H1 (cell line): ENCODE measurements at regions not wholly inside any gene's neighbourhood (a gene's known extent, or its start where the extent isn't known, plus 50 kb on each side); places are given as distances from the start of the nearest gene placed in this dataset.

Experiments used
- CTCF ChIA-PET: fragments of 300-600 bp; sonication (Branson Sonifier 250); formaldehyde crosslinking; loops from one replicate; lab custom pipeline; 2021; ENCODE audit not compliant: partially characterized antibody; lab: Charles Lee
- POLR2A ChIA-PET: fragments of 300-600 bp; sonication (Branson Sonifier 250); formaldehyde crosslinking; loops from one replicate; lab custom pipeline; 2021; ENCODE audit warnings: inconsistent platforms; ENCODE audit not compliant: partially characterized antibody; lab: Charles Lee
- DNase-seq, 2 experiments: peaks; one replicate each; pipeline versions ENCODE4 v3.0.0 to v3.0.0-alpha.2; 2010 to 2022; ENCODE audit warnings: low spot score in 2 of 2, low read depth in 1 of 2, mixed read lengths in 1 of 2
- FAIRE-seq: peaks from 2 replicates; lab custom pipeline; 2011; peaks lifted over from hg19 to GRCh38; lab: Jason Lieb, UNC
- H2AFZ ChIP-seq: 2 replicates; pipeline ENCODE4 v1.8.1; 2012; ENCODE audit warnings: low read length, inconsistent platforms
- H2AK5ac ChIP-seq: 2 replicates; pipeline ENCODE4 v1.6.1; 2013; ENCODE audit warnings: low read depth, low read length
- H2BK120ac ChIP-seq: replicated peaks from 2 replicates; pipeline ENCODE3; 2013; ENCODE audit warnings: low read depth, low read length, inconsistent platforms
- H2BK12ac ChIP-seq: 2 replicates; pipeline ENCODE4 v1.6.1; 2013; ENCODE audit warnings: low read depth, low read length
- H2BK15ac ChIP-seq: 2 replicates; pipeline ENCODE4 v1.6.1; 2013; ENCODE audit warnings: low read length
- H2BK20ac ChIP-seq: 2 replicates; pipeline ENCODE4 v1.6.1; 2013; ENCODE audit warnings: low read length
- H2BK5ac ChIP-seq: 2 replicates; pipeline ENCODE4 v1.6.1; 2013; ENCODE audit warnings: low read depth, low read length
- H3K14ac ChIP-seq: 2 replicates; pipeline ENCODE4 v1.6.1; 2013; ENCODE audit warnings: inconsistent platforms; ENCODE audit not compliant: insufficient read length
- H3K18ac ChIP-seq: 2 replicates; pipeline ENCODE4 v1.6.1; 2013; ENCODE audit warnings: low read length; ENCODE audit errors: extremely low read depth
- H3K23ac ChIP-seq: 2 replicates; pipeline ENCODE4 v1.6.1; 2013; ENCODE audit warnings: inconsistent platforms; ENCODE audit not compliant: insufficient read length
- H3K23me2 ChIP-seq: 2 replicates; pipeline ENCODE4 v1.6.1; 2013; ENCODE audit warnings: low read depth, low read length
- H3K27ac ChIP-seq: 2 replicates; pipeline ENCODE4 v1.6.1; 2011; ENCODE audit warnings: low read depth, low read length, inconsistent platforms
- H3K27me3 ChIP-seq, 4 experiments: replicated peaks in 1 of 4; 1 replicate in 1 of 4; 2 replicates in 3 of 4; pipeline versions ENCODE4 v1.6.1 to v1.8.1; 2011 to 2013; ENCODE audit warnings: low read length in 3 of 4, mild to moderate bottlenecking in 3 of 4, inconsistent platforms in 2 of 4, mixed read lengths in 2 of 4, moderate library complexity in 1 of 4; ENCODE audit not compliant: control insufficient read depth in 3 of 4, insufficient read depth in 3 of 4; ENCODE audit errors: extremely low read depth in 1 of 4
- H3K36me3 ChIP-seq, 4 experiments: 2 replicates each; pipeline versions ENCODE4 v1.6.1 to v1.8.1; 2011 to 2013; ENCODE audit warnings: mild to moderate bottlenecking in 4 of 4, low read length in 3 of 4, moderate library complexity in 2 of 4, control low read depth in 1 of 4, inconsistent platforms in 1 of 4; ENCODE audit not compliant: insufficient read depth in 4 of 4, control insufficient read depth in 2 of 4
- H3K4ac ChIP-seq: replicated peaks from 2 replicates; pipeline ENCODE3; 2013; ENCODE audit warnings: low read length, low read depth, mixed read lengths, inconsistent platforms; ENCODE audit not compliant: insufficient read length
- H3K4me1 ChIP-seq, 4 experiments: replicated peaks in 1 of 4; 1 replicate in 1 of 4; 2 replicates in 3 of 4; pipeline versions ENCODE4 v1.6.1 to v1.8.1; 2011 to 2013; ENCODE audit warnings: low read length in 3 of 4, inconsistent platforms in 2 of 4, mixed read lengths in 1 of 4; ENCODE audit not compliant: insufficient read depth in 4 of 4, control insufficient read depth in 3 of 4
- H3K4me2 ChIP-seq, 2 experiments: 2 replicates each; pipeline versions ENCODE4 v1.6.1 to v1.8.1; 2011 to 2013; ENCODE audit warnings: low read depth in 2 of 2, low read length in 2 of 2, control low read depth in 1 of 2, inconsistent platforms in 1 of 2, mild to moderate bottlenecking in 1 of 2; ENCODE audit not compliant: insufficient read depth in 1 of 2
- H3K4me3 ChIP-seq, 4 experiments: fragments of 200-600, 300-600 bp in 1 of 4; sonication (generic), shearing (Covaris generic), sonication (Bioruptor Twin) in 1 of 4; 2 replicates each; pipeline versions ENCODE4 v1.5.1 to v1.8.1; 2011 to 2016; ENCODE audit warnings: low read length in 4 of 4, low read depth in 3 of 4, control low read depth in 2 of 4, inconsistent platforms in 2 of 4, mild to moderate bottlenecking in 2 of 4, mixed read lengths in 1 of 4, moderate library complexity in 1 of 4; ENCODE audit not compliant: insufficient read depth in 2 of 4; ENCODE audit errors: extremely low read depth in 1 of 4
- H3K56ac ChIP-seq: replicated peaks from 2 replicates; pipeline ENCODE3; 2013; ENCODE audit warnings: low read depth, mild to moderate bottlenecking, mixed read lengths, low read length, inconsistent platforms; ENCODE audit not compliant: insufficient read length
- H3K79me1 ChIP-seq: 2 replicates; pipeline ENCODE4 v1.6.1; 2013; ENCODE audit warnings: low read depth, low read length, control low read depth
- H3K79me2 ChIP-seq, 2 experiments: 2 replicates each; pipeline versions ENCODE4 v1.6.1 to v1.8.1; 2012 to 2013; ENCODE audit warnings: low read length in 2 of 2, mild to moderate bottlenecking in 2 of 2, inconsistent platforms in 1 of 2; ENCODE audit not compliant: insufficient read depth in 2 of 2, control insufficient read depth in 1 of 2
- H3K9ac ChIP-seq, 4 experiments: replicated peaks in 1 of 4; 1 replicate in 1 of 4; 2 replicates in 3 of 4; pipeline versions ENCODE4 v1.6.1 to v1.8.1; 2011 to 2013; ENCODE audit warnings: low read depth in 3 of 4, low read length in 3 of 4, control low read depth in 2 of 4, mild to moderate bottlenecking in 2 of 4, moderate library complexity in 2 of 4, inconsistent platforms in 1 of 4; ENCODE audit errors: extremely low read depth in 1 of 4
- H3K9me3 ChIP-seq, 2 experiments: 2 replicates each; pipeline versions ENCODE4 v1.6.1 to v1.8.1; 2012 to 2013; ENCODE audit warnings: mild to moderate bottlenecking in 2 of 2, moderate library complexity in 2 of 2, control low read depth in 1 of 2, inconsistent platforms in 1 of 2, low read depth in 1 of 2, low read length in 1 of 2, mixed read lengths in 1 of 2; ENCODE audit not compliant: insufficient read depth in 2 of 2
- H4K20me1 ChIP-seq, 2 experiments: replicated peaks in 1 of 2; 2 replicates each; pipeline versions ENCODE3 to v1.8.1; 2011 to 2013; ENCODE audit warnings: inconsistent platforms in 2 of 2, low read length in 2 of 2, mild to moderate bottlenecking in 1 of 2; ENCODE audit not compliant: insufficient read depth in 2 of 2, control insufficient read depth in 1 of 2
- H4K5ac ChIP-seq: 2 replicates; pipeline ENCODE4 v1.6.1; 2013; ENCODE audit warnings: low read length, low read depth, mixed read lengths, inconsistent platforms; ENCODE audit not compliant: insufficient read length
- H4K8ac ChIP-seq: 2 replicates; pipeline ENCODE4 v1.8.0; 2013; ENCODE audit warnings: mild to moderate bottlenecking, moderate library complexity, low read length, inconsistent platforms; ENCODE audit not compliant: insufficient read depth; ENCODE audit errors: extremely low read depth
- H4K91ac ChIP-seq: replicated peaks from 2 replicates; pipeline ENCODE3; 2013; ENCODE audit warnings: low read length, mixed read lengths, inconsistent platforms; ENCODE audit not compliant: insufficient read length
- BRCA1 ChIP-seq: IDR thresholded peaks from 2 replicates; pipeline ENCODE4 v1.6.1; 2012; ENCODE audit warnings: low read depth, low read length, improper control_type of control experiment
- CHD2 ChIP-seq: IDR thresholded peaks from 2 replicates; pipeline ENCODE4 v1.6.1; 2012; ENCODE audit warnings: low read length, improper control_type of control experiment
- HDAC2 ChIP-seq, 2 experiments: fragments of 300-600 bp in 1 of 2; sonication (generic) in 1 of 2; IDR thresholded peaks; 2 replicates each; pipeline ENCODE4 v1.6.1; 2011 to 2012; ENCODE audit warnings: low read depth in 2 of 2, low read length in 2 of 2, mild to moderate bottlenecking in 2 of 2, moderate library complexity in 2 of 2, borderline replicate concordance in 1 of 2, inconsistent platforms in 1 of 2
- KDM1A ChIP-seq: fragments of 200-600, 300-600 bp; sonication (generic); IDR thresholded peaks from 2 replicates; pipeline ENCODE4 v1.7.1; 2016; ENCODE audit warnings: mild to moderate bottlenecking, low read length, borderline replicate concordance
- POU5F1 ChIP-seq: IDR thresholded peaks from 2 replicates; pipeline ENCODE4 v1.6.1; 2011; ENCODE audit warnings: low read depth, mild to moderate bottlenecking, low read length, moderate library complexity
- RNF2 ChIP-seq: fragments of 200-900, 300-1000 bp; sonication (generic); IDR thresholded peaks from 2 replicates; pipeline ENCODE4 v1.7.1; 2016; ENCODE audit warnings: borderline replicate concordance, low read depth, mild to moderate bottlenecking, antibody characterized with exemption, low read length; ENCODE audit not compliant: poor library complexity, severe bottlenecking; ENCODE audit errors: missing control alignments
- SIN3A ChIP-seq, 2 experiments: IDR thresholded peaks in 1 of 2; conservative IDR thresholded peaks in 1 of 2; 2 replicates each; pipeline ENCODE4 v1.6.1; 2011 to 2012; ENCODE audit warnings: low read length in 2 of 2, improper control_type of control experiment in 1 of 2, low read depth in 1 of 2, mild to moderate bottlenecking in 1 of 2
- SIRT6 ChIP-seq: IDR thresholded peaks from one replicate; pipeline ENCODE4 v1.7.1; 2012; ENCODE audit warnings: low read length, inconsistent platforms
- TEAD4 ChIP-seq: IDR thresholded peaks from 2 replicates; pipeline ENCODE4 v1.6.1; 2012; ENCODE audit warnings: low read depth, low read length, inconsistent platforms, mixed read lengths
- YY1 ChIP-seq: IDR thresholded peaks from 2 replicates; pipeline ENCODE4 v1.6.1; 2011; ENCODE audit warnings: low read depth, mild to moderate bottlenecking, low read length
- WGBS, 2 experiments: shearing (Covaris generic) in 1 of 2; methylation state at CpG; one replicate each; pipeline versions ENCODE4 v1.1.6 to v1.1.7; 2013 to 2015; ENCODE audit warnings: low lambda C conversion rate in 2 of 2, mixed read lengths in 2 of 2, inconsistent platforms in 1 of 2, low coverage in 1 of 2, missing lambda C conversion rate in 1 of 2; ENCODE audit not compliant: insufficient replicate concordance in 2 of 2, insufficient coverage in 1 of 2, insufficient read length in 1 of 2; ENCODE audit errors: extremely low coverage in 1 of 2, missing lambda C conversion rate in 1 of 2; 5-methylcytosine and 5-hydroxymethylcytosine counted together
- TF ChIP-seq, protein P1 (sequence below): IDR thresholded peaks from 2 replicates; pipeline ENCODE4 v1.6.1; 2012; ENCODE audit warnings: inconsistent platforms

DNA sequence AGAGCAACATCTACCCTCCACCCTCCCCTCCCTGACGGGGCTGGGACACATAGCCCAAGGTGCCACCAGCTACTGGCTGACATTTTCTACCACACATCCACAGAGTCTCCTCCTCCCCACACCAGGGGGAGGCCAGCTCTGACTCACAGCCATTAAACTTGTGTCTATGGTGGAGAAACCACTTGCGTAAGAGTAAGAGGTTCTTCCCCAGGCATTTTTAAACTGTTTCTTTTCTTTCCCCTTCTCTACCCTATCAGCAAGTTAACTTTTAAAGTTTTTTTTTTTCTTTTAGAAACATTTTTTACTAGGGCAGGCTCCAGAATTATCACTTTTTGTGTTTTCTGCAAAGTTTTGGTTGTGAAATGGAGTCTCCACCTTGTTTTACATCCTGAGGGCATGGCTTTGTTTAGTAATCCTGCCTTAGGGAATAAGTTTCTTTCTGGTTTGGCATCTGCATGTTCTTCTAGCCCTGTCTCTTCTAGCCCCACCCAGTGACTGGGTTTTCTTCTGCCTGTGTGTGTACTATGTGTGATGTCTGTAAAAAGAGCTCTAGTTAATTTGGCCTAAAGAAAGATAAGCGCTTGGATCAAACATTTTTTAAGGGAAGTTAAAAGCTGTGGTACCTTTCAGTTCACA lies 148.8 kb upstream of the GADL1 start:
- H3K4ac ChIP-seq = no peak overlapping the region
- no peak overlapping the region for H4K8ac ChIP-seq
- no peak overlapping the region for H3K4me2 ChIP-seq
- H2AFZ ChIP-seq = no peak overlapping the region
- no peak overlapping the region for H2BK12ac ChIP-seq
- ChIA-PET CTCF (interaction anchor here (0.6 kb wide), 1 partner anchor 715 kb away, joined by 3 read pairs; no protein-coding TSS in a partner anchor), POLR2A (no interaction called here)
- no peak overlapping the region for H4K91ac ChIP-seq
- no peak overlapping the region for H3K14ac ChIP-seq
- no peak overlapping the region for H3K9ac ChIP-seq
- H3K79me1 ChIP-seq = no peaks in the 10 kb centered on the region
- H3K23ac ChIP-seq = no peak overlapping the region
- H2BK20ac ChIP-seq = no peak overlapping the region
- DNase-seq (no peak), FAIRE-seq (no peak)
- H3K27me3 ChIP-seq = no peaks in the 10 kb centered on the region
- no peak overlapping the region for H2AK5ac ChIP-seq
- H2BK5ac ChIP-seq = no peak overlapping the region
- no peak overlapping the region for H2BK15ac ChIP-seq
- no peak overlapping the region for H3K4me3 ChIP-seq
- no peak overlapping the region for H3K56ac ChIP-seq
- no peaks in the 10 kb centered on the region for H3K79me2 ChIP-seq
- H3K9me3 ChIP-seq = peaks cover 0 to 7% of the 10 kb centered on the region in 2 experiments; a peak in 1 of 4 replicates
- no peak overlapping the region for H2BK120ac ChIP-seq
- H4K20me1 ChIP-seq = no peaks in the 10 kb centered on the region
- WGBS, 2 experiments = 89% methylated on average over 3 of the region's 3 CpGs; no CpG with 5 or more reads in 1 of the 2 experiments
- no peak overlapping the region for H3K18ac ChIP-seq
- H3K36me3 ChIP-seq = no peaks in the 10 kb centered on the region
- H3K27ac ChIP-seq = no peak overlapping the region
- H3K4me1 ChIP-seq = peaks cover 0 to 7% (median 0%) of the 10 kb centered on the region in 4 experiments; a peak in 2 of 7 replicates
- H3K23me2 ChIP-seq = no peaks in the 10 kb centered on the region
- H4K5ac ChIP-seq = no peak overlapping the region
- no peak for TF ChIP-seq HDAC2 (IDR thresholded peaks at IDR 0.05; ENCODE audit: borderline replicate concordance in 1 of 2, low read depth in 2 of 2, low read length in 2 of 2)
- TF ChIP-seq SIRT6 = no peak
- no peak for TF ChIP-seq POU5F1
- TF ChIP-seq CHD2 = no peak
- no peak for TF ChIP-seq BRCA1
- TF ChIP-seq YY1 = no peak
- no peak for TF ChIP-seq KDM1A
- no peak for TF ChIP-seq RNF2
- TF ChIP-seq, protein P1, sequence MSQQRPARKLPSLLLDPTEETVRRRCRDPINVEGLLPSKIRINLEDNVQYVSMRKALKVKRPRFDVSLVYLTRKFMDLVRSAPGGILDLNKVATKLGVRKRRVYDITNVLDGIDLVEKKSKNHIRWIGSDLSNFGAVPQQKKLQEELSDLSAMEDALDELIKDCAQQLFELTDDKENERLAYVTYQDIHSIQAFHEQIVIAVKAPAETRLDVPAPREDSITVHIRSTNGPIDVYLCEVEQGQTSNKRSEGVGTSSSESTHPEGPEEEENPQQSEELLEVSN = no peak
- TF ChIP-seq SIN3A (conservative IDR thresholded peaks at IDR 0.05 in 1 of 2, IDR thresholded peaks at IDR 0.05 in 1 of 2; ENCODE audit: low read depth in 1 of 2, low read length in 2 of 2) = no peak
- TF ChIP-seq TEAD4 = no peak
